WTC11 (cell line): ENCODE measurements at regions not wholly inside any gene's neighbourhood (a gene's known extent, or its start where the extent isn't known, plus 50 kb on each side); places are given as distances from the start of the nearest gene placed in this dataset.

ENCODE experiments used
- CTCF ChIP-seq: fragments of 200-600 bp; IDR thresholded peaks from 2 replicates; pipeline ENCODE4 v1.8.0; 2022; ENCODE audit warnings: antibody characterized with exemption
- MXD4 ChIP-seq: fragments of 250-450 bp; sonication (Bioruptor Pico); IDR thresholded peaks from 2 replicates; pipeline ENCODE4 v1.8.0; 2021; ENCODE audit warnings: mild to moderate bottlenecking, moderate library complexity, borderline replicate concordance
- TCF7 ChIP-seq: sonication (generic); formaldehyde crosslinking; IDR thresholded peaks from 2 replicates; pipeline ENCODE4 v1.8.0; 2022; ENCODE audit warnings: mild to moderate bottlenecking, low read depth, missing genetic modification reagents, moderate library complexity
- USF2 ChIP-seq: sonication (generic); formaldehyde crosslinking; IDR thresholded peaks from 2 replicates; pipeline ENCODE4 v1.8.1; 2023; ENCODE audit warnings: mild to moderate bottlenecking, missing genetic modification reagents, moderate library complexity

GRCh38 chr4:136343340-136343739 is 1189.0 kb downstream of the PCDH18 start:
- no peak for TF ChIP-seq MXD4 (CRISPR knock-in tag)
- no peak for TF ChIP-seq CTCF
- TF ChIP-seq TCF7 (CRISPR knock-in tag) = no peak
- no peak for TF ChIP-seq USF2 (CRISPR knock-in tag)
